HG03439 (cell line): ENCODE measurements at regions not wholly inside any gene's neighbourhood (a gene's known extent, or its start where the extent isn't known, plus 50 kb on each side); places are given as distances from the start of the nearest gene placed in this dataset.
"Not testable (repeated sequence)": the region's sequence is repeated elsewhere in the genome, so short reads cannot be mapped to it uniquely, and the experiment has no call there.

ENCODE experiments used
- ATAC-seq: cut with Tn5 transposase; IDR thresholded peaks from one replicate; pipeline ENCODE4 v1.9.1; 2021; ENCODE audit warnings: mild to moderate bottlenecking, moderate library complexity; ENCODE audit not compliant: unreplicated experiment

GRCh38 chr4:84231539-84232055, 267.5 kb downstream of the NKX6-1 start:
- ATAC-seq = no peak

- no peak for ATAC-seq
Measured at GRCh38 chr4:84224522-84224921, 274.6 kb downstream of the NKX6-1 start.

GRCh38 chr4:84221704-84222103, 277.4 kb downstream of the NKX6-1 start:
- ATAC-seq = no peak

- no peak for ATAC-seq
Measured at GRCh38 chr4:84220990-84221389, 278.1 kb downstream of the NKX6-1 start.

- no peak for ATAC-seq
Measured at GRCh38 chr4:84219656-84220055, 279.4 kb downstream of the NKX6-1 start.

GRCh38 chr4:84218031-84218430, 281.1 kb downstream of the NKX6-1 start:
- no peak for ATAC-seq

- ATAC-seq = no peak
Measured at GRCh38 chr4:84215217-84215616, 283.9 kb downstream of the NKX6-1 start.

GRCh38 chr4:84206226-84206625, 292.9 kb downstream of the NKX6-1 start:
- not testable (repeated sequence) for ATAC-seq

GRCh38 chr4:84189144-84189543, 309.9 kb downstream of the NKX6-1 start:
- ATAC-seq = no peak

GRCh38 chr4:84179409-84179808, 319.7 kb downstream of the NKX6-1 start:
- no peak for ATAC-seq

- no peak for ATAC-seq
Measured at GRCh38 chr4:84177831-84178542, 321.1 kb downstream of the NKX6-1 start.

- no peak for ATAC-seq
Measured at GRCh38 chr4:84176016-84176415, 323.1 kb downstream of the NKX6-1 start.

- ATAC-seq = no peak
Measured at GRCh38 chr4:84171871-84172270, 327.2 kb downstream of the NKX6-1 start.

- no peak for ATAC-seq
Measured at GRCh38 chr4:84167564-84167963, 331.5 kb downstream of the NKX6-1 start.

- no peak for ATAC-seq
Measured at GRCh38 chr4:84167093-84167492, 332.0 kb downstream of the NKX6-1 start.

- ATAC-seq = no peak
Measured at GRCh38 chr4:84166486-84166885, 332.6 kb downstream of the NKX6-1 start.

- no peak for ATAC-seq
Measured at GRCh38 chr4:84164201-84164600, 334.9 kb downstream of the NKX6-1 start.

- no peak for ATAC-seq
Measured at GRCh38 chr4:84159762-84160161, 339.3 kb downstream of the NKX6-1 start.

GRCh38 chr4:84158670-84159069, 340.4 kb downstream of the NKX6-1 start:
- ATAC-seq = no peak

GRCh38 chr4:84151574-84151973, 347.5 kb downstream of the NKX6-1 start:
- ATAC-seq = no peak

GRCh38 chr4:84150177-84150576, 348.9 kb downstream of the NKX6-1 start:
- ATAC-seq = no peak

- ATAC-seq = no peak
Measured at GRCh38 chr4:84147831-84148230, 351.3 kb downstream of the NKX6-1 start.
